ENCODE measurements at regions not wholly inside any gene's neighbourhood (a gene's known extent, or its start where the extent isn't known, plus 50 kb on each side); places are given as distances from the start of the nearest gene placed in this dataset.
"Not testable (repeated sequence)": the region's sequence is repeated elsewhere in the genome, so short reads cannot be mapped to it uniquely, and the experiment has no call there.

GRCh38 chr5:158203261-158203660, 344.3 kb upstream of the CLINT1 start:
- no peak for DNase-seq (ENCODE audit: low read depth, low spot score)

GRCh38 chr5:158202801-158203200, 343.9 kb upstream of the CLINT1 start:
- no peak for DNase-seq (ENCODE audit: low read depth, low spot score)

DNA sequence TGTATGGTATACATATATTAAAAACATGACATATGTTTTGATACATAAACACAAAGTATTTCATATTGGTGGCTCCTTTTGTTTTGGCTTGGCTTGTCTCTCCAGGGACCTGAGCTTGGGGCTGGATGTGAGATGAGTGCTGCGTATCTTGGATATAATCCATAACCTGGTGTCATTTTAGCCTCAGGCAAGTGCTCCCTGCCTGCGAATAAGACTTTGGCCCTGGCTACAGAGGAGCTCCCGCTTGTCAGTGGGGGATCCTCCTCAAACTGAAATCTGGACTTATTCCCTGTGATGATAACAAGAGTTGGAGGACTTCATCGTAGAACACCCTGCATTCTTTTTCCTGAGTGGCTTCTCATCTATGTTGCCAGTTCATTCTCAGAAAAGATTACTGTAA, 341.7 kb upstream of the CLINT1 start:
- no peak for DNase-seq (ENCODE audit: low read depth, low spot score)

DNA sequence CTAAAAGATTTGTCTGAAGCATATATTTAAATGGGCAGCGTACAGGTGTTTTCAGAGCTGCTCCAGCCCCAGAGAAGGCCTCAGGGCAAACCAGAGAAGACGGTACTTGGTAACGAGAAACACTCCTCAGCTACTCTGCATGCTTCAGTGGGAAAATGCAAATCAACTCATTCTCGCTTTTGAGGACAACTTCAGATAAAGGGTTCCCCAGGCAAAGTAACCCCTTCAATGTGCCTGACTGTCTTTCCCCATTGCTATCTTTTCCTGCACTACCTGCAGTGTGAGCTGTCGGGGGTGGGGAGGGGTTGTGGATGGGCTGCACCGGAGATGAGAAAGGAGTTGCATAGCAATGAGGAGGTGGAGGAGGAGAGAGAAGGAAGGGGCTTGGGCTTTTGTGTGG, 339.7 kb upstream of the CLINT1 start:
- DNase-seq (ENCODE audit: low read depth, low spot score): peak; percentile 16

DNA sequence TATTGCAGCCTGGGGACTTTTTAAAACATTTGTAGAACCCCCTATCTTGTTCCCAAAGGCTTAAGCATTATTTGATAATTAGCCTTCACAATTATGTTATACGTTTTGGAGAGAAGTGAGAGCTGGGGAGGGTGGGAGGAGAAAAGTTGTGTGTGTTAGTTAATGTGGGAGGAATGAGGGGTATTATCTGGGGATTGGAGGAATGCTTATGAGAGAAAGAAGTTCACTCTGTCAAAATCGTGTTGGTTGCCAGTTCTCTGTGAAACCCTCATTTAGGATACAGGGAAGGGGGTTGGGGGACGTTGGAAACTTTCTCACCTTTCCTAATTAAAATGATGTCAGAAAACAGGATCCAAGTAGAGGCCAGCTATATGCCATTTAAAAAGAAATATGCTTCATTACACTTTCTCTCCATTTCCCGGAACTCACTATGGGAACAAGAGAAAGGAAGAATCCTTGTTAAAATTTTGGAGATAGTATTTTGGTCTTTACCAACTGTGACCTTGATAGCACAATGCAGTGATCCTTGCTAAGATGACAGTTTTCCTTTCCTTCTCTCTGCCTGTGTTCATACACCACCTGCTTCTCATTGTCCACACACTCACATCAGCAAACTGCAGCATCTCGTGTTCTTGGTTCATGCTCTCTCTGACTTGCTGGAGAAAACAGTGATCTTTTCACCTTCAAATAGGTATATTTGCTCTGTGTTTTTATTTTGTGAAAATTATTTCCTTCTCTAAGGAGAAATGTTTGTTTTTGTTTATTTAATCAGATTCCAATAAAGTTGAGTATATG, 336.7 kb upstream of the CLINT1 start:
- no peak for DNase-seq (ENCODE audit: low read depth, low spot score)

- DNase-seq (ENCODE audit: low read depth, low spot score): no peak
Observed at GRCh38 chr5:158194561-158194976, 335.6 kb upstream of the CLINT1 start.

DNA sequence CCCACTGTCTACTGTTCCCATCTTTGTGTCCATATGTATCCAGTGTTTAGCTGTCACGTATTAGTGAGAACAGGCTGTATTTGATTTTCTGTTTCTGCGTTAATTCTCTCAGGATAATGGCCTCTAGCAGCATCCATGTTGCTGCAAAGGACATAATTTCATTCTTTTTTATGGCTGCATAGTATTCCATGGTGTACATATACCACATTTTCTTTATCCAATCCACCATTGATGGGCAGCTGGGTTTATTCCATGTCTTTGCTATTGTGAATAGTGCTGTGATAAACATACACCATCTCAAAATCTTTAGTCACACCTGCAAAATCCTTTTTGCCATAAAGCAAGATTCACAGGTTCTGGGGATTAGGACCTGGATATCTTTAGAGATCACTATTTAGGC, 334.4 kb upstream of the CLINT1 start:
- DNase-seq (ENCODE audit: low read depth, low spot score): not testable (repeated sequence)

- no peak for DNase-seq (ENCODE audit: low read depth, low spot score)
Observed at GRCh38 chr5:158180407-158180806, 321.5 kb upstream of the CLINT1 start.

DNA sequence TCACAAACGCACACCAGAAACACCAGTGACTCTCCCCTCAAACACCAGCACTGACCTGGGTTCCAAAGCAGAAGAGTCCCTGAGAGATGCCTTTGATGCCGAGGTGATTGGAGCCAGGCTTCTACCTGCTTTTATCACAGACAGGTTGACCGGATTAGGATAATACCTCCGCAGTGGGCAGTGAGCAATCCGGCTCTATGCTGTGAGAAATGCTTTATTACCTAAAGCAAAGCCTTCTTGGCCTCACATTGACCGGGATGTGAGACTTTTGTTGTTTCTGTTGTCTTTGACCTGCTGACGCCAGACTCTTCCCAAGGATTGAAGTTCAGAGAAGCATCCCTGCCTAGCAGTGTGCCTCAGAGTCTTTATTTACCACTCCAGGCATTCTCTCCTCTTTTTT, 320.3 kb upstream of the CLINT1 start:
- no peak for DNase-seq (ENCODE audit: low read depth, low spot score)

- peak; percentile 9 for DNase-seq (ENCODE audit: low read depth, low spot score)
Observed at GRCh38 chr5:158178535-158178934, 319.6 kb upstream of the CLINT1 start.

GRCh38 chr5:158177146-158177545, 318.2 kb upstream of the CLINT1 start:
- no peak for DNase-seq (ENCODE audit: low read depth, low spot score)

DNA sequence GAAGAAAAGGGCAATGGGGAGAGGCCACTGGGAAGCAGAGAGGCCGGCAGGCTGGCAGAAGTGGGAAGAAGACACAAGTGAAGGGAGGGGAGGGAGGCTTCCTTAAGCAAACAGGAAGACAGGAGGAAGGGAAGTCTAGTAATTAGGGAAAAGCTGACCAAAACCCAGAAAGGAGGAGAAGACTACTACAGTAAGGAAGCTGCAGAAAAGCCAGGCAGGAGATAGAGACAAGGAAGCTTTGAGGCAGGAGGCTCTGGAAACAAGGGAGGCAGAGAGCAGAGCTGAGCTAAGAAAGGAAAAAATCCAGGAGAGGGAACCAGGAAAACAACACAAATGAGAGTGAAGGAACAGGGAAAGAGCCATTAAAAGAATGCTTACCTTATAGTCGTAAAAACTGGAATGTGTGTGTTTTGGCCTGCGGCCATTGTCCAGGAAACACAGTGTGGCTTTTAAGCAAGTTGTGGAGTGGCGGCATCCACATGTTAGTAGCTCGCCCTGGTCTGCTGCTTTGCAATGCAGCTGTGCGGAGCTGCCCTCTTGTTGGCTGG, 317.1 kb upstream of the CLINT1 start:
- DNase-seq (ENCODE audit: low read depth, low spot score): peak; percentile 12

DNA sequence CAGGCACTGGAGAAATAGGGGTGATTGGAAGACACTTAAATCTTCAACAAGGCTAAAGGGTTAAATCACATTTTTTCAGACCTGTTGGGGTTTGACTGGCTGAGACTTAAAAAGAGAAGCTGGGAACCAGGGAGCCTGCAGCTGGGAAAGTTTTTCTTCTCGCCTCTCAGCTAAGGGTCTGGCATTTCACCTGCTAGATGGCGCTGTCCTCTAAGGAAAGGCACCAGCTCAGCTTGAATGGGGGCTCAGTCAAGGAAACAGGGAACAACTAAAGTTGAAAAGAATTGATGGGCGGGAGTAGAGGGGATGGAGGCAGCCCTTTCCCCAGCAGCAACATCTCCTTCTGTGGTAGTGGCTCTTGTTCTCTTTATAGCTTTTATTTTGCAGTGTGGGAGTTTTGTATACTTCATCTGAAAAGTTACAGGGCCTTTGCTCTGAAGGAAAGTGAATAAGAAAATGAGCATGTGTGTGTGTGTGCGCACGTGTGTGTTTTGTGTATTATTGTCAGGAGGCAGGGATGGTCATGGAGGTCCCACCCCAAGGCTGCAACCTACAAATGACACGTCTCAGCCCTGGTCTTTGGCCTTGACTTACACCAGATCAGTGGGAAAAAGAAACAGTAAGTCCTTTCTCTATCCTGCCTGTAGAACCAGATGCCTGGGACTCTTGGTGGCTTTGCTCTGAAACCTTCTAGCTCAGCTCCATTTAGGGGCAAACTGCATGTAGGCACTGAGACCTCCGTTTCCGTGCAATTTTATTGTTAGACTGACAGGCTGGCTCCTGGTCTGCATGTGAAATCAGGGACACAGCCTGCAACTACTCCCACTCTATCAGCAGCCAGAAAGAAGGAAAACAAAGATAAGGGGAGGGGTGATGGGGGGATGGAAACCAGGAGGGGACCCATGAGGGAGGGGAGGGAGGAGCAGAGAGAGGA, 316.2 kb upstream of the CLINT1 start:
- DNase-seq (ENCODE audit: low read depth, low spot score): peak; percentile 90

GRCh38 chr5:158174026-158174425, 315.1 kb upstream of the CLINT1 start:
- DNase-seq (ENCODE audit: low read depth, low spot score): no peak

GRCh38 chr5:158172005-158172404, 313.1 kb upstream of the CLINT1 start:
- DNase-seq (ENCODE audit: low read depth, low spot score): no peak

- no peak for DNase-seq (ENCODE audit: low read depth, low spot score)
Observed at GRCh38 chr5:158170534-158170933, 311.6 kb upstream of the CLINT1 start.

DNA sequence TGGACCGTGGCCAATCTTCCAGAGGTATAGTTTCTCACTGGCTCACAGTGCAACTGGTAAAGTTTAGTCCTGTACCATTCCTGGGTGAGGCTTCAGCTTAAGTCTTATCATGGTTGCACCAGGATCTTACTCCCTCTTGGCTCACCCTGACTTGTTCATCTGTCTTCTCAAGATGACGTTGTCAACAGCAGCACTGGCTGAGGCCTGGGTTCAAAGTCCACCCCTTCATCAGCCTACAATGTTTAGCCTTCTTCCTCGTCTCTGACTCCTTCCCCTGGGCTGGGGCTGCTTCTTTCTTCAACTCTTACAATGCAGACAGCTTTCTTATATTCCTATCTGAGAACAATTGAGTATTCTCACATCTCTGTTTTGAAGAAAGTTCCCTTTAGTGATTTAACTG, 311.1 kb upstream of the CLINT1 start:
- DNase-seq (ENCODE audit: low read depth, low spot score): no peak

GRCh38 chr5:158166424-158166823, 307.5 kb upstream of the CLINT1 start:
- peak; percentile 51 for DNase-seq (ENCODE audit: low read depth, low spot score)

DNA sequence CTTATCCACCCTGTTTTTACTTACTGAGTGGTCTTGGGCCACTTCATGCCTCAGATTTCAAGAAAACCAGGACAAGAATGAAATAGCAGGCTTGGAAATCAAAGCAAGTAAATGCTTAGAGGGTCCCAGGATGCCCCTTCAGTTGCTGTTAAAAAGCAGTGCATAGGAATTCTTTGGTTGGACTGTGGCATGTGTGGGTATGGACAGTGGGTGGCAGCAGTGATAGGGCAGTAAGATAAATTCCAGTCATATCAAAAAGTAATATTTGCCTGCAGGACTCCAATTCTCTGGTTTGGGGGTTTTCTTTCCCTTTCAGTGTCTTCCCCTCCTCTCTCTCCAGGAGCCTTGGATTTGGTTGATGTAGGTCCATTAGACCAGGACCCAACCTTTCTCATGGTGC, 306.7 kb upstream of the CLINT1 start:
- no peak for DNase-seq (ENCODE audit: low read depth, low spot score)

DNA sequence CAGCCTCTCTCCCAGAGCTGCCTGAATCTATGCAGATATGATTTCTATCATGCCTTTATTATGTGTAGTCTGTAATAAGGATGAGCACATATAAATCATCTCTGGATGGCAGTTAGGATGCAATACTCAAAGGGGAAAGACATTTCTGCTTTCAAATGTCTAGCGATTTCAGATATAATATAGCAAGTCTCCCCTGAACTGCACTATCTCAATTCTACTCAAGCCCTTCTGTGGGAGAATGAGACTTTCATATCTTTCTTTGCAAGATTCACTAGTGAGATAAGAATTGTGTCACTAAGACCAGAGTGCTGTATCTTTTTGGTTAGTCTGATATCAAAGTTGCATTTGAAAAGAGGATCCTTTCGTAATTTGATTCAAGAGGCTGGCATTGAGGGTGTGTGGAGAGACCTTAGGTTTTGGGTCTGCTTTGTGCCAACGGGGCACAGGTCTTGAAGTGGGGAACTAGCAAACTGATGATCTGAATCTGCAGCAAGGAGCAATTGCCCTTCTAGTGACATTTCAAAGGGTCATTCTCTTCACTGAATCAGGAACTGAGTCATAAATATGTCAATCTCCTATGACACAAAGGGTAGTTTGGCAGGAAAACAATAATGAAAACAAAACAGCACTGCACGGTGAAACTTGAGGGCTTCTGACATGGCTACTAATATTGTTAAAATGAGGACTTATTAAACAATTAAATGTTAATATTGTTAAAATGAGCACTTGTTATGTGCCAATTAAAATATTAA, 305.5 kb upstream of the CLINT1 start:
- DNase-seq (ENCODE audit: low read depth, low spot score): no peak

DNA sequence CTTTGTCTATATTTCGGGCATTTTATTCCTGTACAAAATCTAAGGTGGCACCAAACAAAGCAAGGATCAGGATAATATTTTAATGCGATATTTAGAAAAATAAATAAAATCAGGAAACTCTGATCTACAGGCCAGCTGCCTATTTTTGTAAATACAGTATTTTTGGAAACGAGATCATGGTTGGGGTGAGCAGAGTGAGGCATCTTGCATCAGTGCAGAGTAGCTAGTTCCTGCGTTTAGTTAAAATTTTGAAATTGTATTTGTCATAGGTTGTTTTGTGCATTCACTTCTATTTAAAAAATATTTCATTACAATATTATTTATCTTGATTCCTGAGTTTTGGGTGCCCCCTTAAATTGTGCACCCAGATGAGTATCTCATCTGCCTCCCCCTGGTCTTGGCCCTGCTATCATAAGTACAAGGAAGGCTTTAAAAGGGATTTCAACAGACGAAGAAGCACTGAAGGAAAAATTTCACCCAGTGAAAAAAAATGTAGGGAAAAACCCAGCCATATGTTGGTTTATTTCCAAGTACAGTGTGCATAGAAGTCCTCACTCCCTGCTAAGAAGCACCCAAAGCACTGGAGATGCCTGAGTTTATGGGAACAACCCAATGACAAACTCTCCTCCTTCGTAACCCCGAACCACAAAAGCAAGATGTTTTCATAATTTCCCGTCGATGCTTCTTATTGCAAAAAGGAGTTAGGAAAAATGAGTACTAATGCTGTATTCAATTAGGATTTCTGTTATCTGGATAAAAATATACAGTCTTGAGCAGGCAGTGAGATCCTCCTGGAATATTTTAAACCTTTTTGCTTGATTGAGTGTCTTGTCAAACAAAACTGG, 304.7 kb upstream of the CLINT1 start:
- DNase-seq (ENCODE audit: low read depth, low spot score): no peak

Measured in ELF-1 (cell line).